ENCODE measurements at regions not wholly inside any gene's neighbourhood (a gene's known extent, or its start where the extent isn't known, plus 50 kb on each side); places are given as distances from the start of the nearest gene placed in this dataset.

- peak; percentile 85 for DNase-seq (ENCODE audit: low read depth)
- no peaks in the 10 kb centered on the region for H3K9me3 Mint-ChIP-seq (ENCODE audit: unreplicated experiment)
- Histone ChIP-seq H3K9me3 (ENCODE audit: insufficient read depth, low read depth, low read length) (no peaks in the 10 kb centered on the region), H3K4me2 (ENCODE audit: low read length) (no peak overlapping the region), H2AFZ (ENCODE audit: low read depth, low read length) (no peak overlapping the region), H3K4me1 (ENCODE audit: insufficient read depth, low read length) (peaks cover 13% of the 10 kb centered on the region), H3K79me2 (ENCODE audit: insufficient read depth, low read length) (no peaks in the 10 kb centered on the region), H3K9ac (ENCODE audit: low read length) (no peak overlapping the region), H4K20me1 (ENCODE audit: insufficient read depth, low read length) (no peaks in the 10 kb centered on the region), H3K27me3 (ENCODE audit: insufficient read depth, low read length) (no peaks in the 10 kb centered on the region), H3K4me3 (ENCODE audit: insufficient read depth, low read depth, low read length) (no peak overlapping the region), H3K36me3 (ENCODE audit: insufficient read depth, low read length) (no peaks in the 10 kb centered on the region), H3K27ac (ENCODE audit: low read depth, low read length) (peak overlapping the region; percentile 29)
- TF ChIP-seq EZH2 (IDR thresholded peaks at IDR 0.05; ENCODE audit: insufficient read depth, low read length): no peak
- TF ChIP-seq CTCF (IDR thresholded peaks at IDR 0.05; ENCODE audit: insufficient read depth, low read depth, low read length): no peak
- no peaks in the 10 kb centered on the region for H3K36me3 Mint-ChIP-seq (ENCODE audit: low read depth, unreplicated experiment)
- peaks cover 22% of the 10 kb centered on the region for H3K4me1 Mint-ChIP-seq (ENCODE audit: low read depth, unreplicated experiment)
- peak overlapping the region; percentile 0 for H3K27ac Mint-ChIP-seq (ENCODE audit: unreplicated experiment)
- FAIRE-seq: peak; percentile 94
- no peaks in the 10 kb centered on the region for H3K27me3 Mint-ChIP-seq (ENCODE audit: low read depth, unreplicated experiment)
- H3K4me3 Mint-ChIP-seq (ENCODE audit: unreplicated experiment): no peak overlapping the region
Measured at GRCh38 chr5:145484158-145484557, 351.0 kb downstream of the PRELID2 start.

- no peak overlapping the region for H2AFZ ChIP-seq (ENCODE audit: low read depth, low read length)
- H3K27me3 ChIP-seq (ENCODE audit: insufficient read depth, low read length): no peaks in the 10 kb centered on the region
- H3K4me1 ChIP-seq (ENCODE audit: insufficient read depth, low read length): peaks cover 18% of the 10 kb centered on the region
- H3K27me3 Mint-ChIP-seq (ENCODE audit: low read depth, unreplicated experiment): no peaks in the 10 kb centered on the region
- FAIRE-seq: no peak
- H3K27ac ChIP-seq (ENCODE audit: low read depth, low read length): no peak overlapping the region
- no peak overlapping the region for H3K4me2 ChIP-seq (ENCODE audit: low read length)
- no peak overlapping the region for H3K4me3 ChIP-seq (ENCODE audit: insufficient read depth, low read depth, low read length)
- DNase-seq (ENCODE audit: low read depth): peak; percentile 62
- H3K36me3 ChIP-seq (ENCODE audit: insufficient read depth, low read length): no peaks in the 10 kb centered on the region
- H3K79me2 ChIP-seq (ENCODE audit: insufficient read depth, low read length): no peaks in the 10 kb centered on the region
- no peak overlapping the region for H3K4me3 Mint-ChIP-seq (ENCODE audit: unreplicated experiment)
- peaks cover 26% of the 10 kb centered on the region for H3K4me1 Mint-ChIP-seq (ENCODE audit: low read depth, unreplicated experiment)
- H4K20me1 ChIP-seq (ENCODE audit: insufficient read depth, low read length): no peaks in the 10 kb centered on the region
- H3K36me3 Mint-ChIP-seq (ENCODE audit: low read depth, unreplicated experiment): no peaks in the 10 kb centered on the region
- peak overlapping the region; percentile 84 for H3K27ac Mint-ChIP-seq (ENCODE audit: unreplicated experiment)
- TF ChIP-seq CTCF (IDR thresholded peaks at IDR 0.05; ENCODE audit: insufficient read depth, low read depth, low read length) (no peak), EZH2 (IDR thresholded peaks at IDR 0.05; ENCODE audit: insufficient read depth, low read length) (no peak)
- H3K9me3 Mint-ChIP-seq (ENCODE audit: unreplicated experiment): no peaks in the 10 kb centered on the region
- no peak overlapping the region for H3K9ac ChIP-seq (ENCODE audit: low read length)
- no peaks in the 10 kb centered on the region for H3K9me3 ChIP-seq (ENCODE audit: insufficient read depth, low read depth, low read length)
Measured at GRCh38 chr5:145483212-145483611, 351.9 kb downstream of the PRELID2 start.

- H4K20me1 ChIP-seq (ENCODE audit: insufficient read depth, low read length): no peaks in the 10 kb centered on the region
- no peak overlapping the region for H3K4me3 ChIP-seq (ENCODE audit: insufficient read depth, low read depth, low read length)
- DNase-seq (ENCODE audit: low read depth) (no peak), FAIRE-seq (peak; percentile 65)
- no peak overlapping the region for H2AFZ ChIP-seq (ENCODE audit: low read depth, low read length)
- H3K36me3 ChIP-seq (ENCODE audit: insufficient read depth, low read length): no peaks in the 10 kb centered on the region
- TF ChIP-seq EZH2 (IDR thresholded peaks at IDR 0.05; ENCODE audit: insufficient read depth, low read length): no peak
- TF ChIP-seq CTCF (IDR thresholded peaks at IDR 0.05; ENCODE audit: insufficient read depth, low read depth, low read length): no peak
- Mint-ChIP-seq H3K4me1 (ENCODE audit: low read depth, unreplicated experiment) (peaks cover 26% of the 10 kb centered on the region), H3K27me3 (ENCODE audit: low read depth, unreplicated experiment) (no peaks in the 10 kb centered on the region), H3K9me3 (ENCODE audit: unreplicated experiment) (no peaks in the 10 kb centered on the region), H3K27ac (ENCODE audit: unreplicated experiment) (peak overlapping the region; percentile 36), H3K4me3 (ENCODE audit: unreplicated experiment) (no peak overlapping the region), H3K36me3 (ENCODE audit: low read depth, unreplicated experiment) (no peaks in the 10 kb centered on the region)
- no peaks in the 10 kb centered on the region for H3K27me3 ChIP-seq (ENCODE audit: insufficient read depth, low read length)
- peak overlapping the region; percentile 31 for H3K4me2 ChIP-seq (ENCODE audit: low read length)
- H3K79me2 ChIP-seq (ENCODE audit: insufficient read depth, low read length): no peaks in the 10 kb centered on the region
- peaks cover 18% of the 10 kb centered on the region for H3K4me1 ChIP-seq (ENCODE audit: insufficient read depth, low read length)
- no peak overlapping the region for H3K27ac ChIP-seq (ENCODE audit: low read depth, low read length)
- no peak overlapping the region for H3K9ac ChIP-seq (ENCODE audit: low read length)
- no peaks in the 10 kb centered on the region for H3K9me3 ChIP-seq (ENCODE audit: insufficient read depth, low read depth, low read length)
Measured at GRCh38 chr5:145479857-145480256, 355.3 kb downstream of the PRELID2 start.

Measured in astrocyte (in vitro differentiated cells and primary cell).